Memory B cell (primary cell): ENCODE measurements at regions not wholly inside any gene's neighbourhood (a gene's known extent, or its start where the extent isn't known, plus 50 kb on each side); places are given as distances from the start of the nearest gene placed in this dataset.
"Not testable (repeated sequence)": the region's sequence is repeated elsewhere in the genome, so short reads cannot be mapped to it uniquely, and the experiment has no call there.

Experiments
- ATAC-seq: fragments of 150-1000 bp; cut with Tn5 transposase; 2 replicates; pipeline ENCODE4 v1.10.0; 2021; ENCODE audit warnings: low read depth, mild to moderate bottlenecking, moderate library complexity
- DNase-seq, 2 donors: peaks; one replicate each; pipeline ENCODE4 v3.0.0; 2022; ENCODE audit warnings: low spot score in 2 of 2
- H3K27ac Mint-ChIP-seq: one replicate; pipeline ENCODE4 v1.8.0; 2022; ENCODE audit warnings: mild to moderate bottlenecking, moderate library complexity, mixed read lengths
- H3K27me3 Mint-ChIP-seq: one replicate; pipeline ENCODE4 v1.8.0; 2022; ENCODE audit warnings: mixed read lengths
- H3K36me3 Mint-ChIP-seq: one replicate; pipeline ENCODE4 v1.8.0; 2022; ENCODE audit warnings: mild to moderate bottlenecking, mixed read lengths
- H3K4me1 Mint-ChIP-seq: one replicate; pipeline ENCODE4 v1.8.0; 2022; ENCODE audit warnings: mixed read lengths
- H3K4me3 Mint-ChIP-seq: one replicate; pipeline ENCODE4 v1.8.0; 2022; ENCODE audit warnings: mild to moderate bottlenecking, moderate library complexity, mixed read lengths
- H3K9me3 Mint-ChIP-seq: one replicate; pipeline ENCODE4 v1.8.0; 2022; ENCODE audit warnings: mixed read lengths

DNA sequence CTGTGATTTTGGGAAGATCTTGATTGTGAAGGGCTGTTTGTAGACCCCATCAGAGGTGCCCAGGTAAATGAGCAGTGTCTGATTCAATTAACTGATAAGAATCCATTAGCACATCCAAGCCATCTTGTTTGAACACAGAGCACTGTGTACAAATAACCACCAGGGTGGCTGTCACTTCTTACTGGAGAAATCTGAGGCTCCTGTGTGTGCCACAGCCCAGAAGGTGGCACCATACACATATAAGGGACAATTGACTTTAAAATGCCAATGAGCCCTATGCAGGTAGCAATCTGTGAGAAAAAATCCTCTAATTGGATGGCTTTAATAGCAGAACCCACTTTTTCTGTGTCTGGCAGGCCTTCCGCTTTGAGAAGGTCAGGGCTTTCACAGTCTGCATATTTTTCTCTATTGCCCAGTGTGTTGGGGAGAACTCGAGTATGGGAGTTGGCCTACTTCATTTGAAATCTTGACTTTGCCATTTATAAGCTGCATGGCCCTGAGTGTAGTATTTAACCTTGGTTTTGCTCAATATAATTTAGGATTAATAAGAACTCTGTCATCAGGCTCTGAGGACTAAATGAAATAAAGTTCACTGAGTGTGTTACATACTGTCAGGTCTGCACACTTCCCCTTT, 517.4 kb downstream of the CCSER2 start:
- Mint-ChIP-seq H3K4me3 (no peak overlapping the region), H3K27ac (no peak overlapping the region), H3K9me3 (no peaks in the 10 kb centered on the region), H3K4me1 (no peaks in the 10 kb centered on the region), H3K36me3 (no peaks in the 10 kb centered on the region), H3K27me3 (peaks cover 3% of the 10 kb centered on the region)
- DNase-seq, result no peak
- no peak for ATAC-seq

DNA sequence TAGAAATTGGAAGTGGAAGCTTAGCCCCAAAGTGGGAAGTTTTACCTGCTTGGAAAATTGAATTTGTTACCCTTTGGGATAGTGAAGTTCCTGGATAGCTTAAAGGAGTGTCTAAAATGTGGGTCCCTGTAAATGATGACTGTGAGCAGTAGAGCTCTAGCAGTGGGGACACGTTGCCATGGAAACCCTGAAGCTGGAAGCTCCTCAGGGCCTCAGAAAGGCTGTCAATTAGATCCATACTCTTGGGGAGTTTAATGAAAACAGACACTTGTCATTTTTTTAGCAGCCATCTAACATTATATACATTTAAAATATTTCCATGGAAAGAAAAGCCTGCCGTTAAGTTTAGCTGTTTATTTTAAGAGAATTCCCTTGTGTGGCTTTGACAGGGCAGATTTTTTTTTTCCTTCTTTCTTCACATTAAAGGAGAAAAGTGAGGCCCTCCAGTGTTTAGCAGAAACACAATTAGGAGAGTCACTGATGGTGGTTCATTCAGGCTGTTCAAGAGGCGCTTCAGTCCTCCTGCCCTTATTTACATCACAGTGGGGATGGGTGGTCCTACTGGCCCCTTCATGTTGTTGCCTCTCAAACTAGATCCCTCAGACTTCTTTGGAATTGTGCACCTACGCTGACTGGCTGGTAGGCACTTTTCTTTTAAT, 518.4 kb downstream of the CCSER2 start:
- ATAC-seq (no peak), DNase-seq (no peak)
- H3K4me1 Mint-ChIP-seq, result no peaks in the 10 kb centered on the region
- no peak overlapping the region for H3K4me3 Mint-ChIP-seq
- peaks cover 3% of the 10 kb centered on the region for H3K27me3 Mint-ChIP-seq
- no peak overlapping the region for H3K27ac Mint-ChIP-seq
- H3K36me3 Mint-ChIP-seq, result no peaks in the 10 kb centered on the region
- H3K9me3 Mint-ChIP-seq, result no peaks in the 10 kb centered on the region

DNA sequence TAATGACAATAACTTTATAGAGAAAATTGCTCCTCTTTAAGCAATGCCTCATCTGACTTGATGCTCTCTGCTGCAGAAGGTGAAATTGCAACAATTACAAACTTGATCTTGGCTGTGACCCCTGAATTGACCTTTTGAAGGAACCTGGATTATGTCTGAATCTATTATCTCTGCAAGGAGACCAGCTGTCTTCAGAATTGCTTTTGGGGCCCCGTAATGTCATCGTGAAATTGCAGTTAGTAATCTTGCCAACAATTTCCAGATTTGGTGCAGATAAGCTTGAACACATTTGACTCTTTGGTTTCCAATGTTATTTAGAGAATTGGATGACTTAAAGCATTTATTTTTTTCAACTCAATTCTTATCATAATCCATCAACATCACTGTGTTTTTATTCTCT, 520.6 kb downstream of the CCSER2 start:
- no peak for ATAC-seq
- H3K27me3 Mint-ChIP-seq, result peaks cover 2% of the 10 kb centered on the region

DNA sequence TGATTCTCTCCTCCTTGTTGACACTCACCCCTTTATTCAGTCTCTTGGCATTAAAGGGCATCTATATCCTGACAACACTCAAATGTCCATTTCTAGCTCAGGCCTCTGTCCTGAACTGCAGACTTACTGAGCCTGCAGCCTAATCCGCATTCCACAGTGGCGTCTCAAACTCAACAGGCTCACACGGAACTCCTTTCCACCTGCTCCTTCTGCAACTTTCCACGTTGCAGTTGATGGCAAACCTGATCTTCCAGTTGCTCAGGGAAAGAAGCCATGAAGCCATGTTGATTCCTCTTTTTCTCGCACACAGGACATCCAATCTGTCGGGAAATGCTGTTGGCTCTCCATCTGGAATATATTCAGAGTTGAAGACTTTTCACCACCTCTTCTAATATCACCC, 522.4 kb downstream of the CCSER2 start:
- no peaks in the 10 kb centered on the region for H3K4me1 Mint-ChIP-seq
- ATAC-seq, result no peak
- H3K27ac Mint-ChIP-seq, result no peak overlapping the region
- DNase-seq, result no peak
- H3K9me3 Mint-ChIP-seq, result no peaks in the 10 kb centered on the region
- H3K4me3 Mint-ChIP-seq, result no peak overlapping the region
- no peaks in the 10 kb centered on the region for H3K36me3 Mint-ChIP-seq
- peaks cover 2% of the 10 kb centered on the region for H3K27me3 Mint-ChIP-seq

More for the DNA sequence above, 520.6 kb downstream of the CCSER2 start:
- no peak for DNase-seq
- H3K36me3 Mint-ChIP-seq, result no peaks in the 10 kb centered on the region
- no peaks in the 10 kb centered on the region for H3K4me1 Mint-ChIP-seq
- H3K9me3 Mint-ChIP-seq, result no peaks in the 10 kb centered on the region
- no peak overlapping the region for H3K27ac Mint-ChIP-seq
- H3K4me3 Mint-ChIP-seq, result no peak overlapping the region

DNA sequence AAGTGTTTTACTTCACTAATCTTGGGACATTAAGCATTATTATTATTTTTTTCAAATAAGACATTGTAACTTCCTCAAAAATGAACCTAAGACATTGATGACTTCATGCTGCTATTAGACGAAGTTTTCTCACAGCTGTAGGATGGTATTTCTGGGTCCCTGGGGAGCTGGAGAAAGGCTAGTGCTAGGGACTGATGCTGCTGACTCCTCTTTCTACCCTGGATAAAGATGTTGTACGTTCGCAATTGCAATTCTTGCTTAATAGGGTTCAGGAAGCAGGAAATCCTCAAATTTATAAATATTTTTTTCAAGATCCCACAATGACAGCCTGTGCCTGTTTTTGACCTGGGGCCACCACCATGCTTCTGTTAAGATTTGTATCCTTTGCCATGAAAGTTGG, 526.0 kb downstream of the CCSER2 start:
- no peaks in the 10 kb centered on the region for H3K4me1 Mint-ChIP-seq
- peaks cover under 1% of the 10 kb centered on the region for H3K9me3 Mint-ChIP-seq
- DNase-seq, result no peak
- no peak overlapping the region for H3K27ac Mint-ChIP-seq
- no peak for ATAC-seq
- no peaks in the 10 kb centered on the region for H3K27me3 Mint-ChIP-seq
- H3K36me3 Mint-ChIP-seq, result no peaks in the 10 kb centered on the region
- H3K4me3 Mint-ChIP-seq, result no peak overlapping the region

DNA sequence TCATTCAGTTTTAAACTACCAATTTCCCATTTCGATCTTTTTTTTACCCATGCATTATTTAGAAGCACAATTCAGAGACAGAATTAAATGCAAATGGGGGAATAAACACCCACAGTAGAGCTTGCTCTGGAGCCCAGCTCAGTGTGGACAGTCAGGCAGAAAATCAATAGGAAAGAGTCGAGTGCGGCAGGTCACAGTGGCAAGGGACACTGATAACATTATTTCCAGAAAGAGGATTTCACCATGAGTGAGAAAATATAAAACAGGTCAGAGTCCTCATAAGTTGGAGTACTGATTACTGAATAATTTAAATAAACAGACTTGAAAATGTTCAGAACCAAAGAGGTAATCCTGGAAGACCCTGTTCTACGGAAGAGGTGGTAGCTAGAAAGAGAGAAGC, 532.5 kb downstream of the CCSER2 start:
- no peak for DNase-seq
- Mint-ChIP-seq H3K27me3 (no peaks in the 10 kb centered on the region), H3K4me1 (no peaks in the 10 kb centered on the region), H3K27ac (no peak overlapping the region), H3K4me3 (no peak overlapping the region), H3K36me3 (peaks cover 1% of the 10 kb centered on the region), H3K9me3 (peaks cover 5% of the 10 kb centered on the region)
- ATAC-seq, result no peak

DNA sequence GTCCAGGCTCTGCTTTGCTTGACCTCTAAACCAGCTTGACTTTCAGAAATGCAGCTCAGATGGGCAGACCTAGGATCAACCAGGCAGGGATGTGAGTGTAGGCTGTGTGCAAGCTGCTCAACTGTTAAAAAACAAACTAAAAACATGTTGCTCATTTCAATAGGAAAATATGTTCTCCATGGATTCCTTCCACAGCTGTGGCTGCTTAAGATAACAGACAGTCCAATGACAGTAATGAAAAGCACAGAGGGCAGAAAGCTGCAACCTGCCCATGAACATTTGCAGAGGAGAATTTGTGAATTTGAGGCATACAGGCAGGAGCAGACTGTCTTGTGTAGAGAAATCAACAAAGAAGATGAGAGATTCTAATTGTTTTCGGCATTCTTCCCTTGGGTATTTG, 534.2 kb downstream of the CCSER2 start:
- peaks cover 1% of the 10 kb centered on the region for H3K27me3 Mint-ChIP-seq
- H3K36me3 Mint-ChIP-seq, result peaks cover 1% of the 10 kb centered on the region
- DNase-seq (no peak), ATAC-seq (no peak)
- no peaks in the 10 kb centered on the region for H3K4me1 Mint-ChIP-seq
- peaks cover 10% of the 10 kb centered on the region for H3K9me3 Mint-ChIP-seq
- H3K4me3 Mint-ChIP-seq, result no peak overlapping the region
- H3K27ac Mint-ChIP-seq, result no peak overlapping the region

DNA sequence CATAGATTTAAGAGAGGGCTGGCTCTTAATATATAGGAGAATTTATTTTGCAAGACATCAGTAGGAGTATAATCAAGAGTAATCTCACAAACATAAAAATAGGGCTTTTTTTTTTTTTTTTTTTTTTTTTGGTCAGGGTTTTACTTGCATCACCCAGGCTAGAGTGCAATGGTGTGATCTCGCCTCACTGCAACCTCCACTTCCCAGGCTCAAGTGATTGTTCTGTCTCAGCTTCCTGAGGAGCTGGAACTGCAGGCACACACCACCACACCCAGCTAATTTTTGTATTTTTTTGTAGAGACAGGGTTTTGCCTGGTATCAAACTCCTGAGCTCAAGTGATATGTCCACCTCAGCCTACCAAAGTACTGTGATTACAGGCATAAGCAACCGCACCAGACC, 535.3 kb downstream of the CCSER2 start:
- DNase-seq (no peak), ATAC-seq (no peak)
- no peaks in the 10 kb centered on the region for H3K4me1 Mint-ChIP-seq
- H3K27ac Mint-ChIP-seq, result no peak overlapping the region
- H3K27me3 Mint-ChIP-seq, result peaks cover 1% of the 10 kb centered on the region
- H3K4me3 Mint-ChIP-seq, result no peak overlapping the region
- peaks cover 11% of the 10 kb centered on the region for H3K9me3 Mint-ChIP-seq
- peaks cover 1% of the 10 kb centered on the region for H3K36me3 Mint-ChIP-seq

DNA sequence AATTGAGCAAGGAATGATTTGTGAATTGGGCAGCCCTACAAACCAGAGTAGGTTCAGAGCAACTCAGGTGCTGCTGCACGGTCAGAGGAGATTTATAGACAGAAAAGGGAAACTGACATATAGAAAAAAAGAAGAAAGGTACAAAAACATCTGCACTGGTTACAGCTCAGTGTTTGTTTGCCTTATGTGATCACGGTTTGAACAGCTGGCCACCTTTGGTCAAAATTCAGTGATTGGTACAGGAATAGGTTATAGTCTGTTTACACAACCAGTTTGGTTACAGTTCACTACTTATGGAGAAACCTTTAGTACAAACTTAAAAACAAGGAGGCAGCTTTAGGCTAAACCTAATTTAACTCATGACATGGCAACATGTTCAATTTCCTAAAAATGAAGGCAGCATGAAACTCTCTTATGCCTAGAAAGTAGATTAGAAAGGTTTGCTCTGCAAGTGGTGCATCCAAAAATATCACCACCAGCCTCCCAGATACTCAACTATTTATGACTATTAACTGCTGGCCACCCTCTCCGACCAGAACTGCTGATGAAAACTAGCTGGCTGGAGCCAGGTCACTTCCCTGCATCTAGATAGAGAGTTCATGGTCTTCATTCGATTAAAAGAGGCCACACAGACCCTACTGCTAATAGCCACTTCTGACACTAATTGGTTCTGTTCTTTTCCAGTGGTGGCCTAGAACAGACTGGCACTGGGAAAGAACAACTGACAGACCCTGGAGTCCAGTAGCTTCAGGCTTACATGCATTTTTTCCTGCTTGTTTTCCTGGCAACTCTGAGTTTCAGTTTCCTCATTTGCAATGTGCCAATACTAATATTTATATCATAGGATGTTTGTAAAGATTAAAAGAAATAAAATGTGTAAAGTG, 548.0 kb downstream of the CCSER2 start:
- H3K27ac Mint-ChIP-seq, result no peak overlapping the region
- H3K4me1 Mint-ChIP-seq, result no peaks in the 10 kb centered on the region
- ATAC-seq (no peak), DNase-seq (no peak)
- no peak overlapping the region for H3K4me3 Mint-ChIP-seq
- H3K36me3 Mint-ChIP-seq, result no peaks in the 10 kb centered on the region
- peaks cover 2% of the 10 kb centered on the region for H3K9me3 Mint-ChIP-seq
- H3K27me3 Mint-ChIP-seq, result no peaks in the 10 kb centered on the region

DNA sequence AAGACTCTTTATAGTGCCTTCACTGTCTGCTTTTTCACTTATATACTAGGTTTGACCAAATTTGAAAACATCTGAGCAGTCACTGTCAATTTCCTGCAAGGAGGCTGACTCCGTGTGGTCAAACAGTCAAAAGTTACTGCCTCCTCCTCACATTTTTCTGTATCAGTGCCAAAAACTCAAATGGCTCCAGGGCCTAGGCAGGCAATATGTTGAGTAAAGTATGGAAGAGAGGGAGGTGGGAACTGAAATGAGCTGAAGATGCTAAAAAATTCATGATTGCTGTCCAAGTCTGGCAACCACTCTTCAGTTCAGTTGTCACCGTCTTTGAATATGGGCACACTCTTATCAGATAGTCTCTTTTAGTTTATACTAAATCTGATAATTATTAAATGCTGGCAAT, 551.6 kb downstream of the CCSER2 start:
- Mint-ChIP-seq H3K4me1 (no peaks in the 10 kb centered on the region), H3K36me3 (no peaks in the 10 kb centered on the region), H3K4me3 (no peak overlapping the region), H3K9me3 (no peaks in the 10 kb centered on the region), H3K27ac (no peak overlapping the region), H3K27me3 (no peaks in the 10 kb centered on the region)
- ATAC-seq (no peak), DNase-seq (no peak)

DNA sequence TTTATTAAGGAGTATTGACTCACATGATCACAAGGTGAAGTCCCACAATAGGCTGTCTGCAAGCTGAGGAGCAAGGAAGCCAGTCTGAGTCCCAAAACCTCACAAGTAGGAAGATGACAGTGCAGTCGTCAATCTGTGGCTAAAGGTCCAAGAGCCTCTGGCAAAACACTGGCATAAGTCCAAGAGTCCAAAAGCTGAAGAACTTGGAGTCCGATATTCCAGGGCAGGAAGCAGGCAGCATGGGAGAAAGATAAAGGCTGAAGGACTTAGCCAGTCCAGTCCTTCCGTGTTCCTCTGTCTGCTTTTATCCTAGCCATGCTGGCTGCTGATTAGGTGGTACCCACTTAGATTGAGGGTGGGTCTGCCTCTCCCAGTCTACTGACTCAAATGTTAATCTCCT, 553.3 kb downstream of the CCSER2 start:
- not testable (repeated sequence) for H3K27ac Mint-ChIP-seq, H3K27me3 Mint-ChIP-seq, H3K4me1 Mint-ChIP-seq, H3K36me3 Mint-ChIP-seq, DNase-seq, H3K9me3 Mint-ChIP-seq, ATAC-seq, H3K4me3 Mint-ChIP-seq

DNA sequence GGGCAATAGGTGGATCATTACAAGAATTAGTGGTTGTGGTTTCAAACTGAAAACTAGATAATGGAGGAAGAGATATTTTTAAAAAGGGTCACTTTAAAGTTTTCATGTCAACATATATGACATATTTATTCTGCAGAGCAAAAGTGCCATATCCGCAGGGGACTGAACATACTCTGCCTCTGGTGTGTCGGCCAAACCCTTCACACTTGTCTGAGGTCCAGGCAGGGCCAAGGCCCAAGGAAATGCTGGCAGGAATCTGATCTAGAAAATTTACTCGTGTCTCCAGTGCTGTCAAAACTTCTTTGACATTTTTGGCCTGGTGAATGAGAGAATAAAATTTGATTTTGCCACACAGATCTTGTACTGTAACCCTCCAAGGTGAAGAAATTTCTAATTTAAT, 562.3 kb downstream of the CCSER2 start:
- H3K4me1 Mint-ChIP-seq, result no peaks in the 10 kb centered on the region
- H3K27me3 Mint-ChIP-seq, result no peaks in the 10 kb centered on the region
- H3K27ac Mint-ChIP-seq, result no peak overlapping the region
- ATAC-seq, result no peak
- no peak for DNase-seq
- no peak overlapping the region for H3K4me3 Mint-ChIP-seq
- H3K36me3 Mint-ChIP-seq, result no peaks in the 10 kb centered on the region
- peaks cover 1% of the 10 kb centered on the region for H3K9me3 Mint-ChIP-seq

- Mint-ChIP-seq H3K4me1 (no peaks in the 10 kb centered on the region), H3K36me3 (no peaks in the 10 kb centered on the region), H3K9me3 (peaks cover 1% of the 10 kb centered on the region), H3K27me3 (no peaks in the 10 kb centered on the region), H3K27ac (no peak overlapping the region), H3K4me3 (no peak overlapping the region)
- DNase-seq (no peak), ATAC-seq (no peak)
These were observed 563.2 kb downstream of the CCSER2 start for GRCh38 chr10:84891631-84892030.

DNA sequence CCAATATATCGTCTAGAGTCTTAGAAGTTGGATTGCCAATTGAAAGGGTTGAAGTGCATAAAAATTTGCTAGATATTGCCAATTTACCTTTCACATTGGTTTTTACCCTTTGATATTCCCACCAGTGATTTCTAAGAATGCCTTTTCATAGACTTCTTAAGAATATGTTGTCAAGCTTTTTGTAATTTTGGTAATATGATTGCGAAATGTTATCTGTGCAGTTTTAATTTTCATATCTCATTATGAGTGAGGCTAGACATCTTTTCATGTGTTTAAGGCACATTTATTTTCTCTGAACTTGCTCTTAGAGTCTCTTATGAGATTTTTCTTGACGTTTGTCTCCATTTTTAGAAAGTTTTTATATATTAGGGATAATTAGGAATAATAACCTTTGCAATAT, 567.2 kb downstream of the CCSER2 start:
- Mint-ChIP-seq H3K4me1 (no peaks in the 10 kb centered on the region), H3K27me3 (peaks cover 2% of the 10 kb centered on the region), H3K4me3 (no peak overlapping the region), H3K9me3 (peaks cover 1% of the 10 kb centered on the region), H3K27ac (no peak overlapping the region), H3K36me3 (no peaks in the 10 kb centered on the region)
- DNase-seq (no peak), ATAC-seq (no peak)
